Stimulated activated CD8-positive, alpha-beta memory T cell treated with anti-CD3 and anti-CD28 coated beads, Interleukin-12 subunit alpha, Interleukin-12 subunit beta, amount 100 ng/mL, for 4 hours (primary cell): ENCODE measurements at regions not wholly inside any gene's neighbourhood (a gene's known extent, or its start where the extent isn't known, plus 50 kb on each side); places are given as distances from the start of the nearest gene placed in this dataset.

ENCODE experiments used
- DNase-seq: peaks from one replicate; pipeline ENCODE4 v3.0.0-alpha.2; 2020; ENCODE audit warnings: low read depth

DNA sequence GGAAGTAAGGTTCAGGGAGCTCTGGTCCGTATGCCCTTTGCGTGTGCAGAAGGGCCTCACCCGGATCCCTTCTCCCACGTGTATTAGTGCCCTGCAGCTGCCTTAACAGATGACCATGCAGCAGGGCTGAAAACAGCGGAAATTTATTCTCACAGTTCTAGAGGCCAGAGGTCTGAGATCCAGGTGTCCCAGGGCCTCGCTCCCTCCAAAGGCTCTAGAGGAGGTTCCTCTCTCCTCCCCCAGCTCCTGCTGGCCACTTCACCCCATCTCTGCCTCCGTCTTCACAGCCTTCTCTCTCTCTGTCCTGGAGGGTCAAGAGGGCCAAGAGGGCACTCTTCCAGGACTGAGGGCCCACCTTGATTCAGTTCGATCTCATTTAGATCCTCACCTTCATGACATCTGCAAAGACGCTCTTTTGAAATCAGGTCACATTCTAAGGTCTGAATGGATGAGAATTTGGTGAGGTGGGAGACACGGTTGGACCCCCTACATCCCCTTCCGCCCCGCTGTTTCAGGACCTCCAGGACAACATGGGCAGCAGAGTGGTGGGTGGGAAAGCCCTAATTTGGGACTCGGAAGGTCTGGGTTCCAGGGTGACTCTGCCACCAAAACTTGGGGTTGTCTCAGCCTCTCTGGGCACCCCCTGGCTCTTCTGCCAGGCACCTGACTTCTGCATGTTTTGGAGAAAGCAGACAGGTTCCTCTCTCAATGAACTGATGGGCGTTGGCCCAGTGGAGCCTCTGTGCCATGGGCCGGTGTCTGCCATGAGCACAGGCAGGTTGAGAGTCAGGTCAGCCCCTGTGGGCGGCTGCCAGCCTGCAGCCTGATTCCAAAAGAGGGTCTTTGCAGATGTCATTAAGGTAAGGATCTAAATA, 361.2 kb downstream of the SEC14L1 start:
- no peak for DNase-seq

DNA sequence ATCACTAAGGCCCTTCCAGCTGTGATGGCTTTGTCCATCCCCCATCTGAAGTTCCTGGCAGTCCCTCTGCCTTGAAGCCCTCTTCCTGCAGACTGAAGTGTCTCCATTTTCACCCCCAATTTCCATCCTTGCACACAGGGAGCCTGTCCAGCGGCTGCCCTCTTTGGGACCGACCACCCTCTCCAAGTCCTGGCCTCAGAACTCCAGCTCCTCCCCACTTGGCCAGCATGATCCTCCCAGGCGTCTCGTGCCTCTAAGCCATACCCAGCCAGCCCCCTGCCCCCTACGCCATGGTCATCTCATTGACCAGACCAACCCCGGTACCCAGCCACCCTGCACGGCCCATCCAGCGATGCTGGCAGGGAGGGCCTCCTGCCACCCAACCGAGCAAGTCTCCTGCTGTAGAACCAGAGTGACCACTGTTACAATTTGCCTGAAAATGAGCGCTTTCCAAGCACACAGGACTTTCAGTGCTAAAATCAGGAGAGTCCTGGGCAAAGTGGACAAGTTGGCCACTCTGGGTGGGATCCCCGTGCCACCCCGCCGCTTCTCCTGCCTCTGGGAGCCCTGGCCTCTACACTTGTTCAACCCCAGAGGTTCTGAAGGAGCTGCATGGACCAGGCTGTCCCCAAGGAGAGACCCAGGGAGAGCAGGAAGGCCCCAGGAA, 362.0 kb downstream of the SEC14L1 start:
- no peak for DNase-seq

GRCh38 chr17:77503293-77503655, 362.5 kb downstream of the SEC14L1 start:
- no peak for DNase-seq

DNA sequence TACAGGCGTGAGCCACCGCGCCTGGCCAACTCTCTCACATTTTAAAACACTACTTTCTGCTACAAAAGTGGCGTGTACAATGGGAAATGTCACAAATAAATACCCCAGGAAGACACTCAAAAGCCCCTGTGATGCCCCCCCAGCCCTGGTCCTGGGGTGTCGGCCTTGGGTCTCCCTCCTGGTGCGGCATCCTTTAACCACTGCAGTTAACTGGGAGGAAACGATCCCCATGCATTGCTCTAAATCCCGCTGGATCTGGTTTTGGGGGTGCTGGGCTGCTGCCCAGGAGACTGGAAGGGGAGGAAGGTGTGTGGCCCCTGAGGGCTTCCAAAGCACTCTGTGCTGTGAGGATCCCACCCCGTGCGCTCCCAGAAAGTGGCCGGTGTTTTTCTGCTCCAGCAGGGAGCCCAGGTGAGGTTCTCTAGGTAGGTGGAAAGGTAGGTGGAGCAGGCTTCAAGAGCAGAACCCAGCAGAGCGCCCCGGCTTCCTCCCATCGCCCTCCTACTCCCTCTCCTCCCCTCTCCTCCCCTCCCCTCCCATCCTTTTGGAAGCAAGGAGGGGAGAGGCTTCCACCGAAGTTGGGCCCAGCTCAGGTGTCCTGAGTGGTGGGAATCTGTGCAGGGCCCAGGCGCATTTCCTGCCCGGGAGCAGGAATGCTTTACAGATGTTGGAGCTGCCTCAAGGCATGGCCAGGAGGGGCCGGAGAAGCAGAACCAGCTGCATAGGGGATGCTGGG, 363.3 kb downstream of the SEC14L1 start:
- no peak for DNase-seq

DNA sequence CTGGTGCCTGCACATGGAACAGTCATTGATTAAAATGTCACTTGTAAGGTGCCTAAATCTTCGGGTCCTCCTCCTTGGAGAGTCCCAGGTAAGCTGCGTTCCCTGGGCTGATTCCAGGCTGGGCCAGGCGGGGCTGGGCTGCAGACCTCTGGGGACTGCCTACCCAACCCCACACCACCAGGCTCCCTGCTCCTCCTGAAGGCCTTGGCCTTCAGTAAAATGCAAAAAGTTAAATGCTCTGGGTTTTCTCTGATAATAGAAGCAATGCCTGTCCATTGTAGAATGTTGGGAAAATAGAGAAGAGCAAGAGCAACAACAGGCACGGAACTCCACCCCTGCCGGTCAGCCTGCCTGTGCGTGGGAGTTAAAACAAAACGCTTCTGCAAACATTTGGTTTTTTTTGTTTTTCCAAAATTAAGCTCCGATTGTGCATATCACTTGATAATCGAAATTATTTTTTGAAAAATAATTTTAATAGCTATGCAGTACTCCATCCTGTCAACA, 363.9 kb downstream of the SEC14L1 start:
- no peak for DNase-seq

DNA sequence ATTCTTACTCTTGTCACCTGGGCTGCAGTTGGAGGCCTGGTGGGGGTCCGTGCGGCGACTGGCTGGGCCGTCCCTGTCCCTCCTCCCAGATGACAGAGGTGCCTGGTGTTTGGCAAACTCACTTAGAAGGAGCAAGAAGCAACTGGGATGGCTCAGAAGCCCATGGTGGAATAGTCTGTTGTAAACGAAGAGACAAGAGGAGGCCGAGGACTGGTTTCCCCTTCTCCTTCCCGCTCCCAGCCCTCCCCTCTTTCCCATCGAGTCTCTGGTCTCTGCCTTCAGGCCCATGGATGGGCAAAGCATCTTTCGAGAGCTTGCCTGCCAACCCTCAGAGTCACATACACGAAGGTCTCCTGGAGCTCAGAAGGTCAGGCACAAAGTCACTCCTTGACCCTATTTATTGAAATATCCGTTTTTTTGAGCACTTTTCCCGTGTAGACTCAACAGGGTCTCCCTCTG, 364.4 kb downstream of the SEC14L1 start:
- DNase-seq = no peak

- no peak for DNase-seq
Observed at GRCh38 chr17:77506371-77506991, 365.7 kb downstream of the SEC14L1 start.

DNA sequence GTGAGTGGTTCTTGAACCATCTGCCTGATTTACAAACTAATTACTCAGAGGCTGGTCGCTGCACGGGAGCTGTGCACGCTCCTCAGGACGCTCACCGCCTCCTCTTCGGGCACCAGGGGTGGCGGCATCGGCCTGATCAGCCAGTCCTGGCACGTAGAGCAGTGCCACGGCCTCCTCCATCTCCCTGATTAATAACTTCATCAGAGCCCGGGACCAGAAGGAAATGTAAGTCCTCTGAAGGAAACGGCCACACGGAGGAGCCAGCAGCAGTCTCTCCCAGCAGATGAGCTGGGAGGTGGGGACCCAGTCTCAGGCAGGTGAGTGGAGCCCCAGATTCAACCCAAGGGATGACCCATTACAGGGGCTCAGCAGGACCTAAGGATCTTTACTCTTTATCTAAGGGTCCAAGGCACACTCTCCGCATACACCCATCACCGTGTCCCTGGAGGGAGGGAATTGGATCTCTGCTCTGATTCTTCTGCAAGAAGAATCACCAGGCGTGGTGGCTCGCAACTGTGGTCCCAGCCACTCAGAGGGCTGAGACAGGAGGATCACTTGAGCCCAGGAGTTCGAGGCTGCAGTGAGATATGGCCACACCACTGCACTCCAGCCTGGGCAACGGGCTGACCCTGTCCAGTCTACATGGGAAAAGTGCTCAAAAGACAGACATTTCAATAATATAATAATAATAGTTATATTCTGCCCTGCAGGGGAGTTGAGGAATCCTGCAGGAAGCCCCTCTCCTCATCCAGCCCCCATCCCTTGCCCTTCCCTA, 366.5 kb downstream of the SEC14L1 start:
- no peak for DNase-seq

DNA sequence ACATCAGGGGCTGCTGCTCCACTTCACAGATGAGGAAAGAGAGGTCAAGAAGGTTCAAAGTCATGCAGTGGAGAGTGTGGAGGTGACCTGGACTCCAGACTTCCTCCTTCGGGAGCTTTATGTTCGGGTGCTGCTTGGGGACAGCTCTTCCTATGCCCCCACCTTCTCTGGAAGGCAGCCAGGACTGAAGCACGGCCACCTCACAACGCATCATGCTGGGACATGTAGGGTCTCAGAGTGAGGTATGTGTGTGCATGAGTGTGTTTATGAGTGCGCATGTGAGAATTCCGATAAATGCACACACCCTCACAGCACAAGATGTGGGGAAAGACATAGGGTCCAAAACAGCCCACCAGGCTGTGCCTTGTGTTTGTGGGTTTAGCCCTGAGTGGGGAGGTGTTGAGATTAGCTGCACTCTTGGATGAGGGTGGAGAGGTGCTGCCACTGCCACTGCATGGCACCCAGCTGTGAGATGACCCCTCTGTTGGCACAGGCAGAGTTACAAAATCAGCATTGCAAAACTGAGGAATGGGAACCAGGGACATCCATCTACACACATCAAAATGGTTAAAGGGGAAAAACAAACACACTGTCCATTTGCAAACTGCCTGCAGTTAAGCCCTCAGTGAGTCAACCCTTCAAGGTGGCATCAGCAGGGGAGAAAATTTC, 367.4 kb downstream of the SEC14L1 start:
- DNase-seq = no peak

DNA sequence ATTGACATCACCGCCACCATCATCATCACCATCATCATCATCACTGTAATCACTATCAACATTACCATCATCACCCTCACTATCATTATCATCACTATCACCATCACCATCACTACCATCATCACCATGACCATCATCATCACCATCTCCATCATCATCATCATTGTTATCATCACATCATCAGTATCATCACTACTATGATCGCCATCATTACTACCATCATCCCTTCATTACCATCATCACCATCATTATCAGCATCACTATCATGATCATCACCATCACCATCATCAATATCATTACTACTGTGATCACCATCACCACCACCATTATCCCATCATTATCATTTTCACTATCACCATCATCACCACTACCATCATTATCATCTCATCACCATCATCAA, 368.3 kb downstream of the SEC14L1 start:
- no peak for DNase-seq

GRCh38 chr17:77509599-77509998, 368.8 kb downstream of the SEC14L1 start:
- no peak for DNase-seq

DNA sequence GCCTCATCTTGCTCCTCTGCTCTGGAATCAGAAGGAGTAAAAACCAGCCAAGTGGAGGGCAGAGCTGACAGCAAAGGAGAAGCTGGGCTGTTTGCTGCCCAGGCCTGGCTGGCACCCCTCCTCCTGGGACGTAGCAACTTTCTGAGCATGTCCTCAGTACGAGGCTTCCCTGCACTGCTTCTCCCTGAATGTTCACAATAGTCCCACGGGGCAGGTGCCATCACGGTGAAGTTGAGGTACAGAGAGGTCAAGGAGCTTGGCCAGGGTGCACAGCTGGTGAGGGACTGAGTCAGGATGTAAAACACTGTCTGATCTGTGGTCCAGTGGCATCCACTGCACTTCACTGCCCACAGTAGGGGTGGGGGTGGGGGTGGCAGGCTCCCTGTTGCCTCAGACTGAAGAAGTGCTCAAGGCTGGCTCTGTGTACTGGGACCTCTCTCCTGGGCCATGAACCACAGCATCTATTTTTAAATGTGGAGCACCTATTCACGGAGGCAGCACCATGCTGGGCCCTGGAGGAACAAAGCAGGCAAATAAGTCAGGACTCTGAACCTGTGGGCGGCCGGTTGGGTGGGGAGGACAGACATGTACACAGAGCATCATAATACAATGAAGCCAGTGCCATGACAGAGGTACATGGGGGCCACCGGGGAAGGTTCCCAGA, 369.5 kb downstream of the SEC14L1 start:
- no peak for DNase-seq

DNA sequence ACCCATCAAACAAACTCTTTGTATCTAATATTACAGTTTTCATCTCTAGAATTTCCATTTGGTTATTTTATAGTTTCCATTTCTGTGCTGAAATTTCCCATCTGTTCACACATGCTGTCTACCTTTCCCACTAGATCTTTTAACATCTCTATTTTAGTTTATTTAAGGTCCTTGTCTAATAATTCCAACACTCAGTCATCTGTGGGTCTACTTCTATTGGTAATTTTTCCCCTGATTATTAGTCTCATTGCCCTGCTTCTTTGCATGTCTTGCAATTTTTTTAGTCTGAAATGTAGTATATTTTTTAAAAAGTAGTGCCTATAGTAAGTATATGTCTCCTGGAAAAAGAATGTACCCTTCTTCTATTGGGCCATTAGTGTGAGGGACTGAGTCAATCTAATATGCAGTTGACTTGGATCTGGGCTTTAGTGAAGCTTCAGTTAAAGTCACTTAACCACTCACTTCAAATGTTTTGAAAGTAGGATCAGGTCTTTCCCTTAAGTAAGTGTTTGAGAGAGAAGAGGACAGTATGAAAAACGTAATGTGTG, 370.8 kb downstream of the SEC14L1 start:
- no peak for DNase-seq

GRCh38 chr17:77512062-77512946, 371.5 kb downstream of the SEC14L1 start:
- no peak for DNase-seq

DNA sequence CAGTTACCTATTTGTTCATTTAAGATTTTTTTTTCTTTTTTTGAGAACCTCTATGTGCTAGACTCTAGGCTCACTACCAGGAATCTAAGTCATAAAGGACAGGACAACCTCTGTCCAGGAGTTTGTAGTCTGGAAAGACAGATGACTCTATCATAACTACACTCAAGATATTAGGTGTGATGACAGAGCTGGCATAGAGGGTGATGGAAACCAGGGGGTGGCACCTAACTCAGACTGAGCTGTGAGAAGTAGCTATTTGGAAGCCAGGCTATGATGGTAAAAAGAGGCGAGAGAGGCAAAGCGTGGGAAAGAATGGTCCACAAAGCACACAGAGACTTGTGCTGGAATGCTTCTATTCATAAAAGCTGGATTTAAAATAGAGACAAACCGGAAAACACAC, 372.3 kb downstream of the SEC14L1 start:
- DNase-seq = no peak

DNA sequence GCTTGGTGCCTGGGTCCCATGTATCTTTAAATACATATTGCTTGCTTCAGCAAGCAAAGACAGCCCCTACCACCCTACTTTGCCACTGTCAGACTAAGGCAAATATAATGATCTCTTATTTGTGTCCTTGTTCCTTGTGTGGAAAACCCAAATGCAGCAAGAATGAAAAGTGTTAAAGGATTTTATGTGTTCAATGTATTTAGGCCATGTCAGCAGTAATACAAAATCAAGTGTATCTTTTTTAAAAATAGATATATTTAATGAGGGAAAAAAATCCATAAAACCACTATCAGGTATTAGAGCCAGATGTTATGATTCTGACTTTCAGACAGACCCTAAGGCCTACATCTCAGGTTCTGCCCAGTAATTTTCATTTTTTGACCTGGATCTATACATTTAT, 374.5 kb downstream of the SEC14L1 start:
- no peak for DNase-seq

DNA sequence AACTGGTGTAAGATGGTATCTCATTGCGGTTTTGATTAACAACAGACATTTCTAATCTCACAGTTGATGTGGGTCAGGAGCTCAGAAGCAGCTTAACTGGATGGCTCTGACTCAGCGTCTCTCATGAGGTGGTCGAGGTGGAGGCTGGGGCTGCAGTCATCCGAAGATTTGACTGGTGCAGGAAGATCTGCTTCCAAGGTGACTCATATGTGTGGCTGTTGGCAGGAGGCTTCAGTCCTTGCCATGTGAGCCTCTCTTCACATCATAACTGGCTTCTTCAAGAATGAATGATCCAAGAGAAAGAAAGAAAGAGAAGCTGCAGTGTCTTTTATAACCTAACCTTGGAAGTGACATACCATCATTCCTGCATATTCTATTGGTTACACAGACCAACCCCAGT, 376.1 kb downstream of the SEC14L1 start:
- DNase-seq = no peak

GRCh38 chr17:77521076-77521475, 380.3 kb downstream of the SEC14L1 start:
- DNase-seq = no peak

GRCh38 chr17:77523540-77523939, 382.8 kb downstream of the SEC14L1 start:
- no peak for DNase-seq
